ENCODE measurements at regions not wholly inside any gene's neighbourhood (a gene's known extent, or its start where the extent isn't known, plus 50 kb on each side); places are given as distances from the start of the nearest gene placed in this dataset.

- Histone ChIP-seq H3K4me1 (no peaks in the 10 kb centered on the region), H3K4me3 (no peak overlapping the region), H3K27ac (no peak overlapping the region), H3K9me3 (peaks cover 0 to 28% (median 2%) of the 10 kb centered on the region in 4 donors), H3K36me3 (no peaks in the 10 kb centered on the region), H3K27me3 (no peaks in the 10 kb centered on the region)
- TF ChIP-seq CTCF (IDR thresholded peaks at IDR 0.05) (no peak), EP300 (IDR thresholded peaks at IDR 0.05) (no peak), POLR2A (IDR thresholded peaks at IDR 0.05) (no peak)
- 88 to 93% methylated on average over 11 of the region's 11 CpGs for WGBS, 2 donors
- DNase-seq (ENCODE audit: low spot score in 2 of 2), result no peak
These were observed 126.8 kb upstream of the SUCLG2 start for GRCh38 chr3:67781218-67781617.

GRCh38 chr3:67774676-67775075 is 120.3 kb upstream of the SUCLG2 start:
- Histone ChIP-seq H3K4me3 (no peak overlapping the region), H3K4me1 (no peaks in the 10 kb centered on the region), H3K27ac (no peak overlapping the region), H3K36me3 (no peaks in the 10 kb centered on the region), H3K27me3 (no peaks in the 10 kb centered on the region), H3K9me3 (peaks cover 0 to 17% (median 2%) of the 10 kb centered on the region in 4 donors)
- no peak for TF ChIP-seq CTCF (IDR thresholded peaks at IDR 0.05)
- WGBS, 2 donors, result 83 to 87% methylated on average over 5 to 7 of the region's 7 CpGs
- DNase-seq (ENCODE audit: low spot score in 2 of 2), result no peak

- DNase-seq (ENCODE audit: low spot score in 2 of 2), result no peak
- Histone ChIP-seq H3K27ac (no peak overlapping the region), H3K9me3 (peaks cover 0 to 49% (median 2%) of the 10 kb centered on the region in 4 donors), H3K36me3 (no peaks in the 10 kb centered on the region), H3K4me3 (no peak overlapping the region), H3K4me1 (no peaks in the 10 kb centered on the region), H3K27me3 (no peaks in the 10 kb centered on the region)
- 62 to 70% methylated on average over 2 of the region's 2 CpGs for WGBS, 2 donors
- TF ChIP-seq EP300 (IDR thresholded peaks at IDR 0.05) (no peak), POLR2A (IDR thresholded peaks at IDR 0.05) (no peak), CTCF (IDR thresholded peaks at IDR 0.05) (no peak)
These were observed 111.2 kb upstream of the SUCLG2 start for GRCh38 chr3:67765575-67765974.

- Histone ChIP-seq H3K27me3 (no peaks in the 10 kb centered on the region), H3K36me3 (peaks cover 0 to 12% (median 0%) of the 10 kb centered on the region in 3 donors), H3K9me3 (peaks cover 0 to 19% (median 7%) of the 10 kb centered on the region in 4 donors), H3K4me3 (no peak overlapping the region), H3K27ac (no peak overlapping the region), H3K4me1 (no peaks in the 10 kb centered on the region)
- WGBS, 2 donors, result 46 to 61% methylated on average over 1 of the region's 1 CpG
- DNase-seq (ENCODE audit: low spot score in 2 of 2), result no peak
- TF ChIP-seq POLR2A (IDR thresholded peaks at IDR 0.05) (no peak), EP300 (IDR thresholded peaks at IDR 0.05) (no peak), CTCF (IDR thresholded peaks at IDR 0.05) (no peak)
These were observed 90.9 kb upstream of the SUCLG2 start for GRCh38 chr3:67745296-67745695.

- Histone ChIP-seq H3K27ac (no peak overlapping the region), H3K36me3 (peaks cover 0 to 7% (median 0%) of the 10 kb centered on the region in 3 donors), H3K9me3 (peaks cover 0 to 17% (median 7%) of the 10 kb centered on the region in 4 donors), H3K4me3 (no peak overlapping the region), H3K4me1 (no peaks in the 10 kb centered on the region), H3K27me3 (no peaks in the 10 kb centered on the region)
- no peak for DNase-seq (ENCODE audit: low spot score in 2 of 2)
- TF ChIP-seq CTCF (IDR thresholded peaks at IDR 0.05), result no peak
These were observed 90.3 kb upstream of the SUCLG2 start for GRCh38 chr3:67744699-67745098.

Measured in tibial nerve (tissue), 4 donors.